Endodermal cell (in vitro differentiated cells): ENCODE measurements at regions not wholly inside any gene's neighbourhood (a gene's known extent, or its start where the extent isn't known, plus 50 kb on each side); places are given as distances from the start of the nearest gene placed in this dataset.

Experiments used
- DNase-seq: peaks from one replicate; pipeline ENCODE4 v3.0.0-alpha.2; 2017
- H3K27ac ChIP-seq: 2 replicates; pipeline ENCODE4 v1.5.1; 2013; ENCODE audit warnings: mild to moderate bottlenecking, low read depth, low read length, moderate library complexity
- H3K27me3 ChIP-seq: 2 replicates; pipeline ENCODE4 v1.6.1; 2013; ENCODE audit warnings: mild to moderate bottlenecking, low read length, moderate library complexity; ENCODE audit not compliant: insufficient read depth, control insufficient read depth, poor library complexity, severe bottlenecking
- H3K36me3 ChIP-seq: 2 replicates; pipeline ENCODE4 v1.7.0; 2013; ENCODE audit warnings: mild to moderate bottlenecking, low read length, moderate library complexity; ENCODE audit not compliant: control insufficient read depth, insufficient read depth
- H3K4me1 ChIP-seq: one replicate; pipeline ENCODE4 v1.7.0; 2013; ENCODE audit warnings: low read length; ENCODE audit not compliant: control insufficient read depth, insufficient read depth
- H3K4me3 ChIP-seq: 2 replicates; pipeline ENCODE4 v1.5.1; 2013; ENCODE audit warnings: mild to moderate bottlenecking, low read length, moderate library complexity
- H3K9ac ChIP-seq: 2 replicates; pipeline ENCODE4 v1.6.1; 2013; ENCODE audit warnings: mild to moderate bottlenecking, low read length, moderate library complexity; ENCODE audit not compliant: poor library complexity, severe bottlenecking; ENCODE audit errors: extremely low read depth
- H3K9me3 ChIP-seq: 2 replicates; pipeline ENCODE4 v1.6.1; 2013; ENCODE audit warnings: mild to moderate bottlenecking, low read length, moderate library complexity; ENCODE audit not compliant: control insufficient read depth
- H3K27ac Mint-ChIP-seq: 2 replicates; pipeline ENCODE4 v1.8.0; 2020; ENCODE audit warnings: mixed read lengths
- H3K27me3 Mint-ChIP-seq: 2 replicates; pipeline ENCODE4 v1.8.0; 2021; ENCODE audit warnings: mild to moderate bottlenecking, mixed read lengths; ENCODE audit not compliant: insufficient read depth
- H3K36me3 Mint-ChIP-seq: 2 replicates; pipeline ENCODE4 v1.8.0; 2020; ENCODE audit warnings: low read depth, mixed read lengths
- H3K4me1 Mint-ChIP-seq: 2 replicates; pipeline ENCODE4 v1.8.0; 2020; ENCODE audit warnings: mixed read lengths
- H3K4me3 Mint-ChIP-seq: 2 replicates; pipeline ENCODE4 v1.8.0; 2020; ENCODE audit warnings: mild to moderate bottlenecking, moderate library complexity, mixed read lengths
- H3K9me3 Mint-ChIP-seq: 2 replicates; pipeline ENCODE4 v1.8.0; 2020; ENCODE audit warnings: mild to moderate bottlenecking, mixed read lengths
- CTCF ChIP-seq: fragments of 200-600 bp; sonication (generic); conservative IDR thresholded peaks from 2 replicates; pipeline ENCODE4 v1.5.0; 2021; ENCODE audit warnings: antibody characterized with exemption, mild to moderate bottlenecking
- WGBS, 2 experiments: methylation state at CpG; one replicate each; pipeline versions ENCODE4 v1.1.5 to v1.1.7; 2013; ENCODE audit warnings: missing lambda C conversion rate in 2 of 2, mixed read lengths in 1 of 2; ENCODE audit not compliant: insufficient coverage in 1 of 2, insufficient read length in 1 of 2; 5-methylcytosine and 5-hydroxymethylcytosine counted together

- Histone ChIP-seq H3K27me3 (no peaks in the 10 kb centered on the region), H3K9me3 (peaks cover 38% of the 10 kb centered on the region), H3K4me1 (no peaks in the 10 kb centered on the region), H3K9ac (no peak overlapping the region), H3K36me3 (peaks cover 11% of the 10 kb centered on the region), H3K4me3 (no peak overlapping the region), H3K27ac (no peak overlapping the region)
- DNase-seq = no peak
- WGBS, 2 experiments = 100% methylated on average over 1 of the region's 1 CpG; no CpG with 5 or more reads in 1 of the 2 experiments
- Mint-ChIP-seq H3K27ac (no peak overlapping the region), H3K4me1 (peaks cover 31% of the 10 kb centered on the region), H3K36me3 (peaks cover 20% of the 10 kb centered on the region), H3K9me3 (peaks cover 30% of the 10 kb centered on the region), H3K4me3 (no peak overlapping the region), H3K27me3 (peaks cover 3% of the 10 kb centered on the region)
- no peak for TF ChIP-seq CTCF
These were observed 346.7 kb upstream of the PRICKLE1 start for GRCh38 chr12:42936260-42936659.

GRCh38 chr12:42935756-42936155, 346.2 kb upstream of the PRICKLE1 start:
- Histone ChIP-seq H3K36me3 (peaks cover 11% of the 10 kb centered on the region), H3K27me3 (no peaks in the 10 kb centered on the region), H3K27ac (no peak overlapping the region), H3K9ac (no peak overlapping the region), H3K4me3 (no peak overlapping the region), H3K9me3 (peaks cover 33% of the 10 kb centered on the region), H3K4me1 (no peaks in the 10 kb centered on the region)
- peaks cover 3% of the 10 kb centered on the region for H3K27me3 Mint-ChIP-seq
- H3K36me3 Mint-ChIP-seq = peaks cover 15% of the 10 kb centered on the region
- TF ChIP-seq CTCF = no peak
- DNase-seq = no peak
- peaks cover 30% of the 10 kb centered on the region for H3K4me1 Mint-ChIP-seq
- 97 to 100% methylated on average over 2 of the region's 2 CpGs for WGBS, 2 experiments
- peaks cover 25% of the 10 kb centered on the region for H3K9me3 Mint-ChIP-seq
- H3K27ac Mint-ChIP-seq = no peak overlapping the region
- no peak overlapping the region for H3K4me3 Mint-ChIP-seq

GRCh38 chr12:42935090-42935489, 345.5 kb upstream of the PRICKLE1 start:
- Histone ChIP-seq H3K4me1 (no peaks in the 10 kb centered on the region), H3K27ac (no peak overlapping the region), H3K27me3 (no peaks in the 10 kb centered on the region), H3K36me3 (peaks cover 11% of the 10 kb centered on the region), H3K9me3 (peaks cover 30% of the 10 kb centered on the region), H3K4me3 (no peak overlapping the region), H3K9ac (no peak overlapping the region)
- peaks cover 25% of the 10 kb centered on the region for H3K4me1 Mint-ChIP-seq
- no peak for DNase-seq
- TF ChIP-seq CTCF = no peak
- no peak overlapping the region for H3K4me3 Mint-ChIP-seq
- WGBS, 2 experiments = 93 to 96% methylated on average over 4 to 5 of the region's 5 CpGs
- H3K27me3 Mint-ChIP-seq = peaks cover 3% of the 10 kb centered on the region
- no peak overlapping the region for H3K27ac Mint-ChIP-seq
- peaks cover 18% of the 10 kb centered on the region for H3K9me3 Mint-ChIP-seq
- peaks cover 11% of the 10 kb centered on the region for H3K36me3 Mint-ChIP-seq
